ENCODE measurements at regions not wholly inside any gene's neighbourhood (a gene's known extent, or its start where the extent isn't known, plus 50 kb on each side); places are given as distances from the start of the nearest gene placed in this dataset.

- TF ChIP-seq, protein P1, sequence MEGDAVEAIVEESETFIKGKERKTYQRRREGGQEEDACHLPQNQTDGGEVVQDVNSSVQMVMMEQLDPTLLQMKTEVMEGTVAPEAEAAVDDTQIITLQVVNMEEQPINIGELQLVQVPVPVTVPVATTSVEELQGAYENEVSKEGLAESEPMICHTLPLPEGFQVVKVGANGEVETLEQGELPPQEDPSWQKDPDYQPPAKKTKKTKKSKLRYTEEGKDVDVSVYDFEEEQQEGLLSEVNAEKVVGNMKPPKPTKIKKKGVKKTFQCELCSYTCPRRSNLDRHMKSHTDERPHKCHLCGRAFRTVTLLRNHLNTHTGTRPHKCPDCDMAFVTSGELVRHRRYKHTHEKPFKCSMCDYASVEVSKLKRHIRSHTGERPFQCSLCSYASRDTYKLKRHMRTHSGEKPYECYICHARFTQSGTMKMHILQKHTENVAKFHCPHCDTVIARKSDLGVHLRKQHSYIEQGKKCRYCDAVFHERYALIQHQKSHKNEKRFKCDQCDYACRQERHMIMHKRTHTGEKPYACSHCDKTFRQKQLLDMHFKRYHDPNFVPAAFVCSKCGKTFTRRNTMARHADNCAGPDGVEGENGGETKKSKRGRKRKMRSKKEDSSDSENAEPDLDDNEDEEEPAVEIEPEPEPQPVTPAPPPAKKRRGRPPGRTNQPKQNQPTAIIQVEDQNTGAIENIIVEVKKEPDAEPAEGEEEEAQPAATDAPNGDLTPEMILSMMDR (IDR thresholded peaks at IDR 0.05; ENCODE audit: low read length), result no peak
- TF ChIP-seq EZH2 (optimal IDR thresholded peaks at IDR 0.05; ENCODE audit: low read depth, low read length) (no peak), EZH2phosphoT487 (IDR thresholded peaks at IDR 0.05; ENCODE audit: low read length) (no peak)
These were observed 911.7 kb upstream of the NDST4 start for GRCh38 chr4:116024954-116025708.

Data from MM.1S (cell line).